ENCODE measurements at regions not wholly inside any gene's neighbourhood (a gene's known extent, or its start where the extent isn't known, plus 50 kb on each side); places are given as distances from the start of the nearest gene placed in this dataset.
"Not testable (repeated sequence)": the region's sequence is repeated elsewhere in the genome, so short reads cannot be mapped to it uniquely, and the experiment has no call there.

- TF ChIP-seq CTCF (conservative IDR thresholded peaks at IDR 0.05; ENCODE audit: low read length): no peak
- DNase-seq (ENCODE audit: low read depth): no peak
- no peak overlapping the region for H3K4me3 ChIP-seq (ENCODE audit: low read length)
Measured at GRCh38 chr21:34228792-34229191, 135.0 kb upstream of the KCNE2 start.

DNA sequence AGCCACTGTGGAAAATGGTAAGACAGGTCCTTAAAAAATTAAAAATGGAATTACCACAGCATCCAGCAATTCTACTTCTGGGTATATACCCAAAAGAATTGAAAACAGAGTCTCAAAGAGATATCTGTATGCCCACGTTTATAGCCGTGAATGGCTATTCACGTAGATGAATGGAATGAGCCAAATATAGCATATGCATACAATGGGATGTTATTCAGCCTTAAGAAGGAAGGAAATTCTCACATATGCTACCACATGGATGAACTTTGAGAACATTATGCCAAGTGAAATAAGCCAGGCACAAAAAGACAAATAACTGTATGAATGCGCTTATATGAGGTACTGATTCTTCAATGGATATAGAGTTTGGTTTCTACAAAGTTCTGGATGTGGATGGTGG, 134.5 kb upstream of the KCNE2 start:
- no peak overlapping the region for H3K4me3 ChIP-seq (ENCODE audit: low read length)
- no peak for DNase-seq (ENCODE audit: low read depth)
- TF ChIP-seq CTCF (conservative IDR thresholded peaks at IDR 0.05; ENCODE audit: low read length): no peak

DNA sequence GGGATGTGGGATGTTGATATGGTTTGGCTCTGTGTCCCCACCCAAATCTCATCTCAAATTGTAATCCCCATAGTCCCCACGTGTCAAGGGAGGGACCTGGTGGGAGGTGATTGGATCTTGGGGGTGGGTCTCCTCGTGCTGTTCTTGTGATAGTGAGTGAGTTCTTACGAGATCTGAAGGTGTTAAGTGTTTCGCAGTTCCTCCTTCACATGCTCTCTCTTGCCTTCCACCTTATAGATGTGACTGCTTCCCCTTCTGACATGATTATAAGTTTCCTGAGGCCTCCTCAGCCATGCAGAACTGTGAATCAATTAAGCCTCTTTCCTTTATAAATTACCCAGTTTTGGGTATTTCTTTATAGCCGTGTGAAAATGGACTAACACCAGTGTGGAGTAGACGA, 130.1 kb upstream of the KCNE2 start:
- not testable (repeated sequence) for H3K4me3 ChIP-seq (ENCODE audit: low read length); DNase-seq (ENCODE audit: low read depth)

GRCh38 chr21:34235514-34235913, 128.3 kb upstream of the KCNE2 start:
- H3K4me3 ChIP-seq (ENCODE audit: low read length): no peak overlapping the region

GRCh38 chr21:34242973-34243372, 120.8 kb upstream of the KCNE2 start:
- no peak overlapping the region for H3K4me3 ChIP-seq (ENCODE audit: low read length)
- no peak for DNase-seq (ENCODE audit: low read depth)
- no peak for TF ChIP-seq CTCF (conservative IDR thresholded peaks at IDR 0.05; ENCODE audit: low read length)

More at GRCh38 chr21:34235514-34235913, 128.3 kb upstream of the KCNE2 start:
- TF ChIP-seq CTCF (conservative IDR thresholded peaks at IDR 0.05; ENCODE audit: low read length): no peak
- DNase-seq (ENCODE audit: low read depth): no peak

DNA sequence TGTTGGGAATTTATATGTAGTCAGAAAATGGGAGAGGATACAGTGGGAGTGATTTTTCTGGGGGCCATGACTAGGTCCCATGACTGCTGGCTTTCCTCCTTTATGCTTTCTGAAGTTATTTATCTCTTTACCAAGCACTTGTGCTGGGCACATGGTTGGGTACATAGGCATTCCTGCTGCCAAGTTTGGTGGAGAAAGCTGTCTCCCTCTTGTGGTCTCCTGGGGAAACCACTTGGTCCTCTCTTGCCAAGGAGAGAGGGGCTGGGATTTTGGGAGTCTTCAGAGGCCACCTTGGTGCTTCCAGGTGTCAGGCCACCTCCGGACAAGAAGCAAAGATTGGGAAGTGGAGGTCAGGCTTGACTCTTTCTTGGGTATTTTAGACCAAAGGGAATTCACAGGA, 120.2 kb upstream of the KCNE2 start:
- DNase-seq (ENCODE audit: low read depth): peak; percentile 13

GRCh38 chr21:34252751-34253150, 111.1 kb upstream of the KCNE2 start:
- no peak overlapping the region for H3K4me3 ChIP-seq (ENCODE audit: low read length)
- DNase-seq (ENCODE audit: low read depth): no peak
- no peak for TF ChIP-seq CTCF (conservative IDR thresholded peaks at IDR 0.05; ENCODE audit: low read length)

More for the DNA sequence above, 120.2 kb upstream of the KCNE2 start:
- no peak overlapping the region for H3K4me3 ChIP-seq (ENCODE audit: low read length)
- TF ChIP-seq CTCF (conservative IDR thresholded peaks at IDR 0.05; ENCODE audit: low read length): peak; percentile 58

GRCh38 chr21:34255073-34255472, 108.7 kb upstream of the KCNE2 start:
- no peak for TF ChIP-seq CTCF (conservative IDR thresholded peaks at IDR 0.05; ENCODE audit: low read length)
- H3K4me3 ChIP-seq (ENCODE audit: low read length): no peak overlapping the region
- no peak for DNase-seq (ENCODE audit: low read depth)
